OCI-LY3 (cell line): ENCODE measurements at regions not wholly inside any gene's neighbourhood (a gene's known extent, or its start where the extent isn't known, plus 50 kb on each side); places are given as distances from the start of the nearest gene placed in this dataset.

Source experiments
- H2AFZ ChIP-seq: fragments of 200-600, 300-600 bp; shearing (Covaris generic); 2 replicates; pipeline ENCODE4 v1.6.0; 2014; ENCODE audit warnings: antibody characterized with exemption, low read depth, low read length
- H3K27ac ChIP-seq: fragments of 200-600, 300-600 bp; sonication (generic); 2 replicates; pipeline ENCODE4 v1.5.1; 2014; ENCODE audit warnings: mild to moderate bottlenecking, low read length, moderate library complexity, mixed read lengths
- H3K27me3 ChIP-seq: fragments of 200-600, 300-600 bp; sonication (generic); 2 replicates; pipeline ENCODE4 v1.6.1; 2014; ENCODE audit warnings: low read depth, low read length, mixed read lengths
- H3K36me3 ChIP-seq: fragments of 200-600, 300-600 bp; sonication (generic); replicated peaks from 2 replicates; pipeline ENCODE3; 2014; ENCODE audit warnings: low read depth, low read length, mixed read lengths
- H3K4me1 ChIP-seq: fragments of 300-600, 200-600 bp; sonication (generic); 2 replicates; pipeline ENCODE4 v1.6.1; 2014; ENCODE audit warnings: low read length, mixed read lengths
- H3K4me2 ChIP-seq: fragments of 200-600, 300-600 bp; sonication (generic); 2 replicates; pipeline ENCODE4 v1.6.1; 2014; ENCODE audit warnings: low read length, mixed read lengths
- H3K4me3 ChIP-seq: fragments of 300-600, 200-600 bp; sonication (generic); 2 replicates; pipeline ENCODE4 v1.5.1; 2014; ENCODE audit warnings: antibody characterized with exemption, mild to moderate bottlenecking, low read length, moderate library complexity
- H3K79me2 ChIP-seq: fragments of 300-600, 200-600 bp; shearing (Covaris generic); 2 replicates; pipeline ENCODE4 v1.6.1; 2014; ENCODE audit warnings: mild to moderate bottlenecking, low read length, mixed read lengths
- H3K9ac ChIP-seq: fragments of 300-600, 200-600 bp; shearing (Covaris generic); 2 replicates; pipeline ENCODE4 v1.6.0; 2014; ENCODE audit warnings: mild to moderate bottlenecking, low read length, moderate library complexity
- H3K9me3 ChIP-seq: fragments of 200-600, 300-600 bp; shearing (Covaris generic); 2 replicates; pipeline ENCODE4 v1.6.1; 2014; ENCODE audit warnings: low read length, mixed read lengths; ENCODE audit not compliant: insufficient read depth
- H4K20me1 ChIP-seq: fragments of 200-600, 300-600 bp; sonication (generic); 2 replicates; pipeline ENCODE4 v1.6.1; 2016; ENCODE audit warnings: low read length, mixed read lengths; ENCODE audit not compliant: insufficient read depth
- EZH2phosphoT487 ChIP-seq: fragments of 200-600 bp; shearing (Covaris generic); IDR thresholded peaks from 2 replicates; pipeline ENCODE4 v1.6.1; 2018; ENCODE audit warnings: antibody characterized with exemption, mixed run types, low read depth
- TF ChIP-seq, protein P1 (sequence below): fragments of 200-600, 300-600 bp; sonication (generic); IDR thresholded peaks from 2 replicates; pipeline ENCODE4 v1.5.1; 2014; ENCODE audit warnings: antibody characterized with exemption, low read length, low read depth

DNA sequence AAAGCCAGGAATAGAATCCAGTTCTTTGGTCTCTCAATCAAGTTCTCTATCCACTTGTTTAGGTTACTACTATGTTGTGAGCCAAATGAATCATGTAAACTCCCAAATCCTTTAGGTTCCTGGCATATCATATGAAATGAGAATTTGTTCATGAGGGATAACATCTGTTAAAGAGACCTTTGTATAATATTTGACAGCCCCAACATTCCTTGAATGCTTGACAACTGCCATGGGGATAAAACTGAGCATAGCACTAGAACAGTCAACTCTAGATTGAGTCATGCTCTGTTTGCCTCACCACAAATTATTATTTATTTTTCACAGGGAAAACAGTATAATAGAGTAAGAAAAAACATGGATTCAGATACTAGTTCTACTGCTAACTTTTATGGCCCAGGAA lies 93.3 kb downstream of the NAA11 start:
- H3K4me3 ChIP-seq = no peak overlapping the region
- no peaks in the 10 kb centered on the region for H3K9me3 ChIP-seq
- no peak overlapping the region for H3K4me2 ChIP-seq
- H4K20me1 ChIP-seq = no peaks in the 10 kb centered on the region
- TF ChIP-seq, protein P1, sequence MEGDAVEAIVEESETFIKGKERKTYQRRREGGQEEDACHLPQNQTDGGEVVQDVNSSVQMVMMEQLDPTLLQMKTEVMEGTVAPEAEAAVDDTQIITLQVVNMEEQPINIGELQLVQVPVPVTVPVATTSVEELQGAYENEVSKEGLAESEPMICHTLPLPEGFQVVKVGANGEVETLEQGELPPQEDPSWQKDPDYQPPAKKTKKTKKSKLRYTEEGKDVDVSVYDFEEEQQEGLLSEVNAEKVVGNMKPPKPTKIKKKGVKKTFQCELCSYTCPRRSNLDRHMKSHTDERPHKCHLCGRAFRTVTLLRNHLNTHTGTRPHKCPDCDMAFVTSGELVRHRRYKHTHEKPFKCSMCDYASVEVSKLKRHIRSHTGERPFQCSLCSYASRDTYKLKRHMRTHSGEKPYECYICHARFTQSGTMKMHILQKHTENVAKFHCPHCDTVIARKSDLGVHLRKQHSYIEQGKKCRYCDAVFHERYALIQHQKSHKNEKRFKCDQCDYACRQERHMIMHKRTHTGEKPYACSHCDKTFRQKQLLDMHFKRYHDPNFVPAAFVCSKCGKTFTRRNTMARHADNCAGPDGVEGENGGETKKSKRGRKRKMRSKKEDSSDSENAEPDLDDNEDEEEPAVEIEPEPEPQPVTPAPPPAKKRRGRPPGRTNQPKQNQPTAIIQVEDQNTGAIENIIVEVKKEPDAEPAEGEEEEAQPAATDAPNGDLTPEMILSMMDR = no peak
- TF ChIP-seq EZH2phosphoT487 = no peak
- no peaks in the 10 kb centered on the region for H3K79me2 ChIP-seq
- H3K9ac ChIP-seq = no peak overlapping the region
- H3K4me1 ChIP-seq = no peaks in the 10 kb centered on the region
- no peaks in the 10 kb centered on the region for H3K36me3 ChIP-seq
- H3K27me3 ChIP-seq = no peaks in the 10 kb centered on the region
- H2AFZ ChIP-seq = no peak overlapping the region
- no peak overlapping the region for H3K27ac ChIP-seq

DNA sequence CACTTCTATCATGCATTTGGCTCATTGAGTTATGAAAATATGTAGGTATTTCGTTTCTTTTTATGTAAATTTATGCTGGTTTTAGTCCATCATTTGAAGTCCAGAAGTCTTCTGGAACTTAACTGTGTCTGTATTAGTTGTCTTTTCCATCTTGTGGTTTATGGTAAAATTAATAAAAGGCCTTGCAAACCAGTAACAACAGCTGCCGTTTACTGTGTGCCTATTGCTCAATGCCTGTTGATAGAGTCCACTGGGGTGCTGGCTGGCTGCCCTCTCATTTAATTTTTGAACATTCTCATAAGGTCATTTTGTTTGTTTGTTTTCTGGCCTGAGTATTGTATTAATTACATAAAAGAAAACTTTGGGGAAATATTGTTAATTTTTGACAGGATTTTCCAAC lies 98.0 kb downstream of the NAA11 start:
- Histone ChIP-seq H3K9ac (no peak overlapping the region), H3K9me3 (no peaks in the 10 kb centered on the region), H3K4me2 (no peak overlapping the region), H3K4me1 (peaks cover 6% of the 10 kb centered on the region; the same call in 1 of the 2 replicates), H2AFZ (no peak overlapping the region), H3K79me2 (no peaks in the 10 kb centered on the region), H3K27ac (no peak overlapping the region), H3K36me3 (no peaks in the 10 kb centered on the region), H3K27me3 (no peaks in the 10 kb centered on the region), H3K4me3 (no peak overlapping the region), H4K20me1 (no peaks in the 10 kb centered on the region)
- TF ChIP-seq, protein P1 = no peak
- TF ChIP-seq EZH2phosphoT487 = no peak

DNA sequence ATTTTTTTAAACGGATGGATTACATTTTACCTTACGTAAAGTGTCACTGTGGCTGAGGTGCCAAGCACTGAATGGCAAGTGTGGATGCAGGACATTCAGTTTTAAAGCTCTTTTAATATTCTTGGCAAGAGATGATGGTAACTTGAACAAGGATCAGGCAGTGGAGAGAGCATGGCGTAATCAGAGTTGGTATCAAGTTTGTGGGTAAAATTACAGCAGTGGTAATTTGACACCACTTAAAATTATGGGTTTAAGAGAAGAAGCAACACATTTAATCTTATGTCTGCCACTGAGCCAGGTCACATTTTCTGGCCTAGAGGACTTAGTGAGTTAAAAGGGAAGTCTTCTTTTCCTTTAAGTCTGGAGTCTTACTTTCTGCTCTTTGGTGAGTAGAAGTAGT lies 100.5 kb downstream of the NAA11 start:
- no peaks in the 10 kb centered on the region for H3K36me3 ChIP-seq
- no peak overlapping the region for H2AFZ ChIP-seq
- no peak overlapping the region for H3K4me3 ChIP-seq
- H3K9ac ChIP-seq = no peak overlapping the region
- no peak overlapping the region for H3K27ac ChIP-seq
- H3K27me3 ChIP-seq = no peaks in the 10 kb centered on the region
- no peaks in the 10 kb centered on the region for H3K9me3 ChIP-seq
- H3K79me2 ChIP-seq = no peaks in the 10 kb centered on the region
- no peak for TF ChIP-seq EZH2phosphoT487
- TF ChIP-seq, protein P1 = no peak
- H4K20me1 ChIP-seq = no peaks in the 10 kb centered on the region
- H3K4me1 ChIP-seq = peaks cover 6% of the 10 kb centered on the region; the same call in 1 of the 2 replicates
- no peak overlapping the region for H3K4me2 ChIP-seq

DNA sequence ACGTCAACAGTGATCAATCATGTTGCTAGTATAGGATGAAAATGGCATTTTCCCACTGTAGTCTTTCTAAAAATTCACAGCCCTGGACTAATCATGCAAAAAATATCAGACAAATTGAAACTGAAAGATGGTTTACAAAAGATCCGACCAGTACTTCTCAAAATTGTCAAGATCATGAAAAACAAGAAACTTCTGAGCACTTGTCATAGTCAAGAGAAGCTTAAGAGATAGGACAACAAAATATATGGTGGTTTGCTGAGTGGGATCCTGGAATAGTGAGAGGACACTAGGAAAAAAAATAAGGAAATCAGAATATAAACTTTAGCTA lies 101.1 kb downstream of the NAA11 start:
- Histone ChIP-seq H3K27me3 (no peaks in the 10 kb centered on the region), H3K36me3 (no peaks in the 10 kb centered on the region), H3K79me2 (no peaks in the 10 kb centered on the region), H3K9ac (no peak overlapping the region), H3K27ac (no peak overlapping the region), H3K9me3 (no peaks in the 10 kb centered on the region), H3K4me3 (no peak overlapping the region), H2AFZ (no peak overlapping the region), H3K4me1 (peaks cover 6% of the 10 kb centered on the region; the same call in 1 of the 2 replicates), H3K4me2 (no peak overlapping the region), H4K20me1 (no peaks in the 10 kb centered on the region)
- TF ChIP-seq, protein P1 = no peak
- TF ChIP-seq EZH2phosphoT487 = no peak
